MCF 10A (cell line): ENCODE measurements at regions not wholly inside any gene's neighbourhood (a gene's known extent, or its start where the extent isn't known, plus 50 kb on each side); places are given as distances from the start of the nearest gene placed in this dataset.

ENCODE experiments used
- BruUV-seq: library from RNA; stranded (reverse); fragments of 400-500 nt; replicated peaks from 2 replicates; lab custom pipeline; 2021; lab: Mats Ljungman, UMichigan
- CTCF ChIA-PET: fragments of 300-600 bp; sonication (Branson Sonifier 250); formaldehyde crosslinking; extraction: SDS; loops from one replicate; lab custom pipeline; 2021; ENCODE audit warnings: antibody characterized with exemption, inconsistent platforms; lab: Yijun Ruan, JAX
- POLR2A ChIA-PET: fragments of 300-600, 350-650 bp; sonication (Branson Sonifier 250); formaldehyde crosslinking; extraction: SDS; loops from one replicate; lab custom pipeline; 2020; ENCODE audit warnings: antibody characterized with exemption, inconsistent platforms; lab: Yijun Ruan, JAX
- DNase-seq: peaks from one replicate; pipeline ENCODE4 v3.0.0-alpha.2; 2018; ENCODE audit not compliant: unreplicated experiment
- H3K27ac Mint-ChIP-seq: one replicate; pipeline ENCODE4 v1.8.0; 2022; ENCODE audit warnings: mild to moderate bottlenecking, low read depth, mixed read lengths; ENCODE audit not compliant: unreplicated experiment
- H3K27me3 Mint-ChIP-seq: one replicate; pipeline ENCODE4 v1.8.0; 2022; ENCODE audit warnings: mixed read lengths; ENCODE audit not compliant: insufficient read depth, unreplicated experiment
- H3K36me3 Mint-ChIP-seq: one replicate; pipeline ENCODE4 v1.8.0; 2022; ENCODE audit warnings: mild to moderate bottlenecking, moderate library complexity, mixed read lengths; ENCODE audit not compliant: insufficient read depth, unreplicated experiment
- H3K4me1 Mint-ChIP-seq: one replicate; pipeline ENCODE4 v1.8.0; 2022; ENCODE audit warnings: mixed read lengths; ENCODE audit not compliant: insufficient read depth, unreplicated experiment
- H3K4me3 Mint-ChIP-seq: one replicate; pipeline ENCODE4 v1.8.0; 2022; ENCODE audit warnings: mild to moderate bottlenecking, moderate library complexity, mixed read lengths; ENCODE audit not compliant: unreplicated experiment
- H3K9me3 Mint-ChIP-seq: one replicate; pipeline ENCODE4 v1.8.0; 2022; ENCODE audit warnings: mixed read lengths; ENCODE audit not compliant: unreplicated experiment
- intact Hi-C: fragments of 100-400 bp; cut with micrococcal nuclease; formaldehyde crosslinking; loops from 2 replicates; pipeline ENCODE4 v1.14.1; 2022
- TF ChIP-seq, protein P1 (sequence below): fragments of 200-600 bp; IDR thresholded peaks from one replicate; pipeline ENCODE4 v1.8.0; 2022; ENCODE audit warnings: antibody characterized with exemption, mild to moderate bottlenecking; ENCODE audit not compliant: unreplicated experiment

DNA sequence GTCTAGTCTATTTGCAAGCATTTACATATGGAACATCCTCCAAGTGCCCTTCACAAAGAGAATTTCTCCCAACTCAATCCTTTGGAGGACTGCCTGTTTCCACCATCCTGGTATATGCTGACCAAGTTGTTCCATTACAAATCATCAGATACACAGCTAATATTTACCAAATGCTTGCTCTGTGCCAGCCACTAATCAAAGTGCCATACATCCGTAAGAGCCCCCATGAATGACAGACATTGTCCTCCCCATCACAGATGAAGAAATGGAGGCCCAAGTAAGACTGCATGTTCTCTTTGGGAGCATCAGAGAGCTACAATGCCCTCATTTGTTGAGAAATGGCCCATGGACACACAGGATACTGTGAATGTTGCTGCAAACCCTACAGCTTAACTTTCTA is 130.0 kb upstream of the BACE2 start:
- ChIA-PET POLR2A (no interaction called here), CTCF (interaction anchor here (0.5 to 0.8 kb wide), 3 partner anchors 10 to 366 kb away, joined by 3 to 4 read pairs (median 3); no protein-coding TSS in a partner anchor)
- Mint-ChIP-seq H3K36me3 (no peaks in the 10 kb centered on the region), H3K4me3 (no peak overlapping the region), H3K27me3 (no peaks in the 10 kb centered on the region), H3K27ac (no peak overlapping the region), H3K9me3 (peaks cover 14% of the 10 kb centered on the region), H3K4me1 (no peaks in the 10 kb centered on the region)
- no TSS peak for BruUV-seq
- intact Hi-C loops: no loop called here
- TF ChIP-seq, protein P1, sequence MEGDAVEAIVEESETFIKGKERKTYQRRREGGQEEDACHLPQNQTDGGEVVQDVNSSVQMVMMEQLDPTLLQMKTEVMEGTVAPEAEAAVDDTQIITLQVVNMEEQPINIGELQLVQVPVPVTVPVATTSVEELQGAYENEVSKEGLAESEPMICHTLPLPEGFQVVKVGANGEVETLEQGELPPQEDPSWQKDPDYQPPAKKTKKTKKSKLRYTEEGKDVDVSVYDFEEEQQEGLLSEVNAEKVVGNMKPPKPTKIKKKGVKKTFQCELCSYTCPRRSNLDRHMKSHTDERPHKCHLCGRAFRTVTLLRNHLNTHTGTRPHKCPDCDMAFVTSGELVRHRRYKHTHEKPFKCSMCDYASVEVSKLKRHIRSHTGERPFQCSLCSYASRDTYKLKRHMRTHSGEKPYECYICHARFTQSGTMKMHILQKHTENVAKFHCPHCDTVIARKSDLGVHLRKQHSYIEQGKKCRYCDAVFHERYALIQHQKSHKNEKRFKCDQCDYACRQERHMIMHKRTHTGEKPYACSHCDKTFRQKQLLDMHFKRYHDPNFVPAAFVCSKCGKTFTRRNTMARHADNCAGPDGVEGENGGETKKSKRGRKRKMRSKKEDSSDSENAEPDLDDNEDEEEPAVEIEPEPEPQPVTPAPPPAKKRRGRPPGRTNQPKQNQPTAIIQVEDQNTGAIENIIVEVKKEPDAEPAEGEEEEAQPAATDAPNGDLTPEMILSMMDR: no peak
- DNase-seq: no peak

DNA sequence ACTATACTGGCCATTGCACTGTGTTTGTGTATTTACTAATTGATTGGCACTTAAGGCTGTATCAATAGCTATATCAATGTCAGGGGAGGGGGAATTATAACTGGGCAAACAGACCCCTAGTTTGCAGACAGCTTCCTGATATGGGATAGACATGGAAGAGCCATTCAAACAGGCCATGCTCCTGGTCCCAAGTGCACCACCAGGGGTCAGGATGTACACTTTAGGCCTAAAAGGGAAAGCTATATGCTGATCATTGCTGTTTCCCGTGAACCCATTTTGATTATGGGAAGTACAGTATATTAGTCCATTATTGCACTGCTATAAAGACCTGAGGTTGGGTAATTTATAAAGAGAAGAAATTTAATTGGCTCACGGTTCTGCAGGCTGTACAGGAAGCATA is 124.9 kb upstream of the BACE2 start:
- intact Hi-C loops: no loop called here
- CTCF ChIA-PET: interaction anchor here (0.8 to 1.3 kb wide), 4 partner anchors 17 to 575 kb away, joined by 3 to 4 read pairs (median 4); no protein-coding TSS in a partner anchor
- POLR2A ChIA-PET: no interaction called here
- no peak overlapping the region for H3K4me3 Mint-ChIP-seq
- DNase-seq: peak; percentile 7
- H3K36me3 Mint-ChIP-seq: no peaks in the 10 kb centered on the region
- no peak overlapping the region for H3K27ac Mint-ChIP-seq
- no peaks in the 10 kb centered on the region for H3K4me1 Mint-ChIP-seq
- peaks cover 6% of the 10 kb centered on the region for H3K9me3 Mint-ChIP-seq
- H3K27me3 Mint-ChIP-seq: no peaks in the 10 kb centered on the region
- TF ChIP-seq, protein P1: peak; percentile 8
- no TSS peak for BruUV-seq

DNA sequence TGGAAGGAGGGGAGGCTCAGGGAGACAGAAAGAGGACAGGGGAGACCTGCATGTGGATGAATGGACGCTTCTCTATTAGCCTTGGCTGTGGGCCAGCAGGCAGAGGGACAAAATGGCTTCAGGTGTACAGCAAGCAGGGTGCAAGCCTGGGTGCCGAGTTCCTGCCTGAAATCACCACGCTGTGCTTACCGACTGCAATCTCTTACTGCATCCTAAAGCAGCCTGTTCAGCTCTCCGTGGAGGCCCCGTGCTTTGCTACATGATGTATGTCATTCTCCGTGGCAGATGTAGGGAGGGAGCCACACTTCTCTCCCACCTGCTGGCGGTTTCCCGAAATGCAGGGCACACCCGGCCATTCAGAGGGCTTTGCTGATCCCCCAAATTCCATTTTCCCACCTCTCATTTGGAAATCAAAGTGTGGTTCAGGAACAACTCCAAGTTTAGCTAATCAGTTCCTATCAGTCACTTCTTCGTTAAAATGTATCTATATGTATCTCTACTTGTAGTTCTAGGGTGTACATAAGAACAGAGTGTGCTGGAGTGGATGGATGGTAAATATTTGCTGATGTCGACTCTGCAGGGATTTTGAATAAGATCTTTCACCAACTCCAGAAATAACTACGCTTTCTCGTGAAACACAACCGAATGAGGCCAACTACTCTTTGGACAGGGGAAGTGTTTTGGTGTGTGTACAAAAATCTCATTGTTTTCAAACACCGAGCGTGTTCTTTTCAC is 122.3 kb upstream of the BACE2 start:
- TF ChIP-seq, protein P1: peak; percentile 21
- H3K27ac Mint-ChIP-seq: no peak overlapping the region
- ChIA-PET POLR2A (no interaction called here), CTCF (interaction anchor here (1.2 kb wide), 1 partner anchor 619 kb away, joined by 3 read pairs; no protein-coding TSS in a partner anchor)
- DNase-seq: peak; percentile 12
- H3K9me3 Mint-ChIP-seq: peaks cover 6% of the 10 kb centered on the region
- H3K4me1 Mint-ChIP-seq: no peaks in the 10 kb centered on the region
- no peak overlapping the region for H3K4me3 Mint-ChIP-seq
- intact Hi-C loops: no loop called here
- H3K27me3 Mint-ChIP-seq: no peaks in the 10 kb centered on the region
- no peaks in the 10 kb centered on the region for H3K36me3 Mint-ChIP-seq
- no TSS peak for BruUV-seq

DNA sequence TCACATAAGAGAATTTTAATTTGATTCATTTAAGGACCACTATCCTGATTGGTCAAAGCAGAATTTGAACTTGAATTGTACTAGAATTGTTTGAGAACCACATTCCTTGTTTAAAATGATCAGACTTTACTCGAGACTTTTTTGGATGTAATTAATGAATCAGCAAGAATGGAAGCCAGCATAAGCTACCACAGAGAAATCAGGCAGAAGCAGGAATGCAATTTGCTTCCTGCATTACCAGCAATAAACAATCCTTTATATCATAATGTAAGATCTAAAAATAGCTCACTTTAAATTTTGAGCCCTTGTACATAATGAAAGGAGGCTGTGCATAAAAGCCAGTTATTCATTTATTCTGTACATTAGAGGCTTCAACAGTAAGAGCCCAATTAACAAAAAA is 119.8 kb upstream of the BACE2 start:
- no TSS peak for BruUV-seq
- no peak overlapping the region for H3K27ac Mint-ChIP-seq
- H3K9me3 Mint-ChIP-seq: peaks cover 3% of the 10 kb centered on the region
- POLR2A ChIA-PET: no interaction called here
- H3K4me3 Mint-ChIP-seq: no peak overlapping the region
- CTCF ChIA-PET: interaction anchor here (1.1 kb wide), 2 partner anchors 10 to 86 kb away, joined by 3 read pairs; no protein-coding TSS in a partner anchor
- no peak for DNase-seq
- intact Hi-C loops: no loop called here
- no peaks in the 10 kb centered on the region for H3K4me1 Mint-ChIP-seq
- no peaks in the 10 kb centered on the region for H3K27me3 Mint-ChIP-seq
- TF ChIP-seq, protein P1: no peak
- H3K36me3 Mint-ChIP-seq: no peaks in the 10 kb centered on the region
